GM10248 (cell line): ENCODE measurements at regions not wholly inside any gene's neighbourhood (a gene's known extent, or its start where the extent isn't known, plus 50 kb on each side); places are given as distances from the start of the nearest gene placed in this dataset.

ENCODE experiments used
- CTCF ChIA-PET: fragments of 300-600 bp; sonication (Branson Sonifier 250); formaldehyde crosslinking; extraction: SDS; loops from one replicate; lab custom pipeline; 2021; ENCODE audit warnings: antibody characterized with exemption; lab: Yijun Ruan, JAX
- POLR2A ChIA-PET: fragments of 350-650 bp; sonication (Branson Sonifier 250); formaldehyde crosslinking; extraction: SDS; loops from one replicate; lab custom pipeline; 2020; ENCODE audit warnings: antibody characterized with exemption; lab: Yijun Ruan, JAX
- DNase-seq: peaks from one replicate; pipeline ENCODE4 v3.0.0; 2012; ENCODE audit errors: extremely low spot score
- CTCF ChIP-seq: IDR thresholded peaks from 2 replicates; pipeline ENCODE4 v1.5.1; 2012; ENCODE audit warnings: mild to moderate bottlenecking, low read depth; ENCODE audit errors: extremely low read depth, missing control alignments, control extremely low read depth

GRCh38 chr12:127944211-127944899, 322.6 kb upstream of the TMEM132C start:
- POLR2A ChIA-PET: no interaction called here
- CTCF ChIA-PET: no interaction called here
- no peak for TF ChIP-seq CTCF
- no peak for DNase-seq

DNA sequence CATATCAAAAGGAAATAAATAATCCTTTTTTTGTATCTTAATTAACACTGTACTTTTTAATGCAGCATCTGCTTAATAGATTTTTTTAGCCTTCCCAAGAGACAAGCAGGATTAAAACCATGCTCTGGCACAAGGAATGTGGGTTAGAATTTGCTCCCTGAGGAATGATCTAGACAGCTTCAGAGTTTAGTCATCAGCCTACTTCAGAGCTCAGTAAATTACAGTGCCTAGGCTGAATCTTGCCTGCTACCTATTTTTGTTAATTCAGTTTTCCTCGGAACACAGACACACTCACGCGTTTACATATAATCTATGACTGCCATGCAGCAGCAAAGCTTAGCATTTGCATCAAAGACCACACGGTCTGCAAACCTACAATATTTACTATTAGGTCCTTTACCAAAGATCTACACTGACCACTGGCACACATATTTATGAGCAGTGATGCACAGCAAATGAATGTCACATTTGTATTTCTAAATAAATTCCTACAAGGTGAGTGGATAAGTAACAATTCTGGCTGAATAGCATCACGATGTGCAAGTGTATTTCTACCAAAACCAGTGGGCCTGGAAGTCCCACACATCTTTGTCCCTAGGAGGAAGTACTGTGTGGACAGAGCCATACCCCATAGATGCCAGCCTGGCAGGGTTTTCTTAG, 309.8 kb upstream of the TMEM132C start:
- ChIA-PET CTCF (no interaction called here), POLR2A (no interaction called here)
- TF ChIP-seq CTCF: no peak
- DNase-seq: no peak

GRCh38 chr12:127962303-127962702, 304.7 kb upstream of the TMEM132C start:
- CTCF ChIA-PET: no interaction called here
- POLR2A ChIA-PET: no interaction called here
- no peak for DNase-seq
- TF ChIP-seq CTCF: no peak

DNA sequence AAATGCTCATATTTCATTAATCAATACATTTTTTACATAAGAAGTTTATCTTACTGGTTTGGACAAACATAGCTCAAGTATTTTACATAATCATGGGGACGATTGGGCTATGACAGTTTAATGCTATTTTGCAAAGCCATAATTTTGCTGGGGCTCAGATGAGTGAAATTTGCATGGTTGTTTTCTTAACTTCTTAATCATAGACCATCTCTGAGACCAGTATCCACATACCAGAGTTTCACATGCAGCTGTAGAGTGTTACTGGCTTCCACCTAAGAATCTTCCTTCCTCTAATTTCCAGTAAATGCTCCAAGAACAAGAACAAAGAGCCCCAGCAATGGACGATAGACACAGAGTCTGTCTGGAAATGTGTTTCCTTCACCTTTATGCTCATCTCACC, 303.0 kb upstream of the TMEM132C start:
- POLR2A ChIA-PET: no interaction called here
- TF ChIP-seq CTCF: no peak
- CTCF ChIA-PET: no interaction called here
- no peak for DNase-seq

DNA sequence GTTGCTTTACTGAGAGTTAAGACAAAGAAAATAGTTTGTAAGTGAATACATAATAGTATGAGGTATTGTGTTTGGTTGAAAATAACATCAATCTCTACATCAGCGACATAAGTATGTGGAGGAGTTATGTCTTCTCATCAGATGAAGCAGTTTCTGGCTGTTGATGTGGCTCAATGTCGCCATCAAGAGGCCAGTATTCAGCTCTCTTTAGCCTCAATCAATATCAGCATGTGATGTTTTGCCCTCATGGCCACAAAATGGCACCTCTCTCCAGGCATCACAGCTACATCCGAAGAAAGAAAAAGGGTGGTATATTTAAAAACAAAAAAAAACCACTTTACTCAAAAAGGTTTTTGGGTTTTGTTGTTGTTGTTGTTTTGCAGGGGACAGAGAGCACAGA, 302.3 kb upstream of the TMEM132C start:
- no peak for TF ChIP-seq CTCF
- POLR2A ChIA-PET: no interaction called here

GRCh38 chr12:127966331-127966730, 300.6 kb upstream of the TMEM132C start:
- ChIA-PET CTCF (no interaction called here), POLR2A (no interaction called here)

More for the DNA sequence above, 302.3 kb upstream of the TMEM132C start:
- DNase-seq: no peak
- CTCF ChIA-PET: no interaction called here

More at GRCh38 chr12:127966331-127966730, 300.6 kb upstream of the TMEM132C start:
- no peak for TF ChIP-seq CTCF
- no peak for DNase-seq
